Endothelial cell of umbilical vein (primary cell): ENCODE measurements at regions not wholly inside any gene's neighbourhood (a gene's known extent, or its start where the extent isn't known, plus 50 kb on each side); places are given as distances from the start of the nearest gene placed in this dataset.

ENCODE experiments used
- CTCF ChIP-seq, 2 donors: IDR thresholded peaks; 1 replicate in 1 of 2; 2 replicates in 1 of 2; pipeline ENCODE4 v1.5.1; 2011; ENCODE audit warnings: low read length in 2 of 2, mild to moderate bottlenecking in 2 of 2, moderate library complexity in 2 of 2, control low read depth in 1 of 2, inconsistent platforms in 1 of 2, low read depth in 1 of 2; ENCODE audit not compliant: insufficient read depth in 1 of 2; ENCODE audit errors: extremely low read depth in 1 of 2
- EZH2 ChIP-seq: IDR thresholded peaks from 2 replicates; pipeline ENCODE4 v1.6.1; 2012; ENCODE audit warnings: borderline replicate concordance, low read depth, mild to moderate bottlenecking, moderate library complexity, low read length, inconsistent platforms; ENCODE audit not compliant: severe bottlenecking
- GATA2 ChIP-seq: IDR thresholded peaks from 2 replicates; pipeline ENCODE4 v1.7.0; 2011; ENCODE audit warnings: low read depth, mild to moderate bottlenecking, moderate library complexity, mixed read lengths, low read length; ENCODE audit not compliant: insufficient read length, insufficient read depth
- MAX ChIP-seq: IDR thresholded peaks from 2 replicates; pipeline ENCODE4 v1.6.1; 2011; ENCODE audit not compliant: insufficient read depth, insufficient read length
- POLR2A ChIP-seq: IDR thresholded peaks from 2 replicates; pipeline ENCODE4 v1.6.1; 2012; ENCODE audit warnings: low read depth, mild to moderate bottlenecking, control low read depth, low read length

GRCh38 chr3:115301364-115301860, 154.3 kb upstream of the ZBTB20 start:
- TF ChIP-seq CTCF (IDR thresholded peaks at IDR 0.05; ENCODE audit: extremely low read depth in 1 of 2, insufficient read depth in 1 of 2, low read depth in 1 of 2, low read length in 2 of 2) (no peak), POLR2A (no peak), MAX (no peak), EZH2 (no peak), GATA2 (no peak)
